ENCODE measurements at regions not wholly inside any gene's neighbourhood (a gene's known extent, or its start where the extent isn't known, plus 50 kb on each side); places are given as distances from the start of the nearest gene placed in this dataset.
"Not testable (repeated sequence)": the region's sequence is repeated elsewhere in the genome, so short reads cannot be mapped to it uniquely, and the experiment has no call there.

GRCh38 chr7:94311515-94311914 lies 83.2 kb upstream of the COL1A2 start:
- DNase-seq (ENCODE audit: low read depth in 2 of 2): no peak

DNA sequence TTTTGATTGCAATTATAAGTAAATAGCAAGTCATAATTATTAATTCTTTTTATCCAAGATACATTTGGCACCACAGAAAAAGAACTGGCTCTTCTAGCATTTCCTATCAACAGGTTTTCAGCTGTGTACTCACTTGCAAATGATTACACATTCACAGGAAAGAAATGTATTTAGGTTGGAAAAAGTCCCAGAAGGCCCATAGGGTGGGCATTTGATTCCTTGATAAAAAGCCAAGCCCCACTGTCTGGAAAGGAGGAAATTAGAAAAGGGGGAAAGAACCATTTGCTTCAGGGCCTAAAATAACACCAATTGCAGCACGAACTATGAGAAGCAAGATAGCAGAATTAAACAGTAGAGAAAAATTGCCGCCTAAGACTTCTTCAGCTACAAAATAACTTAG lies 80.8 kb upstream of the COL1A2 start:
- no peak for DNase-seq (ENCODE audit: low read depth in 2 of 2)

GRCh38 chr7:94314413-94315410 lies 80.0 kb upstream of the COL1A2 start:
- DNase-seq (ENCODE audit: low read depth in 2 of 2): no peak

- not testable (repeated sequence) for DNase-seq (ENCODE audit: low read depth in 2 of 2)
Measured at GRCh38 chr7:94321138-94321537, 73.6 kb upstream of the COL1A2 start.

DNA sequence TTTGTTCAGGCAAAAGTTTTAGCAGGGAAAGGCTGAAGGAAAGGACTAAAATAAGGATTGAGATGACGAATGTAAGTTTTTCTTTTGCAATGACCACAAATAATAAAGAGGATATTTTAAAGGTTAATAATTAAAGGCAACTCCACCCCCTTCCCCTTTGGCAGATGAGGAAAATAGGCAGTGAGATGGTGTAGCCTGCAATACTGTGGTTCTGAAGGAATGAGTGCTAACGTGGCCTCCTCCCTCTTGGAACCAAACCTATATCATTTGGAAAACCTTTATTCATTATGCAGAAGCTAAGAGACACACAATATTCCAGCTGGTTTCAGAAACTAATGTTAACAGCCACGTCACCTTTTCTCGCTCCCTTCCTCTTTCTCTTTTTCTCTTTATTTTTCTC lies 70.9 kb upstream of the COL1A2 start:
- no peak for DNase-seq (ENCODE audit: low read depth in 2 of 2)

DNA sequence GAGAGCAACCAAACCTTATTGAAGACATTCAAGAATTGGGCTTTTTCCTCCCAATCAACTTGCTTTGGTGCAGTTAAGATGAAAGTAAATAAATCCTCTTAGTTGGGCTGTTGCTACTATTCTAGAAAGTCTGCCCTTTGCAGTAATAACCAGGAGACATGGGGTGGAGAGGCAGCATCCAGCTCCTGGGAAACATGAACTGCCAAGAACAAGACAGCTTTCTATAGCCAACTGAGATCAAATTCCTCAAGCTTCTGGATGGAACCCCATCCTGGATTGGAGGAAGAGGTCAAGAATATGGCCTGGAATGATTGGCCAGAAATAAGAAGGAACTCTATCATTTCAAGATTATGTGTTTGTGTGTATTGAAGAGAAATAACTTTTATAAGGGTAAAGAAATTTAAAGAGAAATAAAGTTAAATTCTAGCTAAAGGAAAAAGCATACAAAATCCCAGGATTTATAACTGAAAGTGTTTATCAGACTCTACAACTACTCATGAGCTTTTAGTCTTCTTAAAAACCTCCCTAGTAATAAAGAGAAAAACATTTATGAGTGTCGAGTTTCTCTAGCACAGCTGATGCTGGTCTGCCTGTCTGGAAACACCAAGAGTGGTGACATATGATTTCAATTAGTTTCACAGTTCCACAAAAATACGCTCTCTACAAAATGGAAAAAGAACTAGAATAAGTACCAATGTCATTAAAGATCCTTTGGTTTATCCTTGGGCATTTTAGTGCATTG lies 70.1 kb upstream of the COL1A2 start:
- no peak for DNase-seq (ENCODE audit: low read depth in 2 of 2)

GRCh38 chr7:94325122-94325475 lies 69.6 kb upstream of the COL1A2 start:
- no peak for DNase-seq (ENCODE audit: low read depth in 2 of 2)

DNA sequence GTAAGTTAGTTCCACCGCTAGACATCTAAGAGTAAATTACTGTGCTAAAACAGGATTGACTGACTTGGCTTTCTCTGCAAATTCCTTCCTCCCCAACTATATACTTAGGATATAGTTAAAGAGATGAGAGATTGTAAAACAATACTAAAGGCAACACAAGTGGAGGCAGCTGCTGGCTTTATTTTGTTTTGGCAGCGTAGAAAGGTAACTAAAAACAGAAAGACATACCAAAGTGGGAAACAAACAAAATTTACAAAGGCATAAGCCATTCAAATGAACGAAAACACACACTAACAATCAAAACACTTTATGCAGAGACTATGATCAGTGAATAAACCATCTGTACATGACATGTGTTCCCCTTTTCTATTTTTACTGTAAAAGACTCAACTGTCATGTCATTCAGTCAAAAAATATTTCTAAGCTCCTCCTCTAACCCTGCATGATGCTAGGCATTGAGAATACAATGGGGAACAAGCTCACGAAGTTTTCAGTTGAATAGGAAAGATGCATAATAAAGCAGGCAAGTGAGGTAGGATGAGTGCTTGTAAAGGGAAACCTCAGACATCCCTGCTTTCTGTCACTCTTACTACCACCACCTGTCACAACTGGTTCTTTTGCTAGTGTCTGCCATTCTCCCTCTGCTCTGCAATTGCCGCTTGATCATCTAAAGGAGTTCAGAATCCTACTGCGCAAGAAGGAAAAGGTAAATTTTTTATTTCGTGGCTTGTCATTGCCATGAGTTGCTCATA lies 64.2 kb upstream of the COL1A2 start:
- no peak for DNase-seq (ENCODE audit: low read depth in 2 of 2)

DNA sequence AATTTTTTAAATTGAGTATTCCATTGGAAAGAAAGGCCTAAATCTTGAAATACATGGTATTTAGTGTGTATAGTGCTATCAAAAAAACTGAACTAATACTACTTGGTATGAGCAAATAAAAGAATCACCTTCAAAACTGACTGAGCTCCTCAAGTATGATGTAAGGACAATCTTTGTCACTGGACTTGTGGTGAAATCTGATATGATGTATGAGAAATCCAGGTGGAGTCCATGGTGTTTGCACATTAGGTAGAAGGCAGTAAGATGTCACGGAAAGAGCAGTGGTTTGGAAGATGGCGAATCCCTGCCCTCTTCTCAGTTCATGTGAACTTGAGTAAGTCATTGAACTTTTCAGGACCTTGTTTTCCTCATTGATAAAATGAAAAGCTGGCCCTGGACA lies 62.1 kb upstream of the COL1A2 start:
- DNase-seq (ENCODE audit: low read depth in 2 of 2): no peak

- no peak for DNase-seq (ENCODE audit: low read depth in 2 of 2)
Measured at GRCh38 chr7:94333810-94334209, 60.9 kb upstream of the COL1A2 start.

GRCh38 chr7:94335586-94335985 lies 59.1 kb upstream of the COL1A2 start:
- DNase-seq (ENCODE audit: low read depth in 2 of 2): no peak

DNA sequence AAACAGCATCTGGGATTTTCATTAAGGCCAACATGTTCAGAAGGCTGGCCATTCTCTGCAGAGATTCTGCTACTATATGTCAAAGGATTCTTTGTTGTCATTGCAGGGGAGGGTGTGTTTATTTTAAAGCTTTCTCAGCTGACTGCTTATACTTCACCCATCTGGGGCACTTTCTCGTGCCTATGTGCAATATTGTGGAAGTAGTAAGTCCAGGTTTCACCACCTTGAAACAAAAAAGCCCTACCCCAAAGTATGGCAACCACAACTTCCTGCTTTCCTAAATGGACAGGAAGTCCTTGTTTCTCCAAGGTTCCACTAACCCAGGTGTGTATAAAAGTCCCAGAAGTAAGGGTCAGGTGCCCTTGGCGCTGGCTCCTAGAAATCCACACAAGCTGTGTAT lies 58.7 kb upstream of the COL1A2 start:
- DNase-seq (ENCODE audit: low read depth in 2 of 2): no peak

- DNase-seq (ENCODE audit: low read depth in 2 of 2): no peak
Measured at GRCh38 chr7:94338921-94339371, 55.7 kb upstream of the COL1A2 start.

DNA sequence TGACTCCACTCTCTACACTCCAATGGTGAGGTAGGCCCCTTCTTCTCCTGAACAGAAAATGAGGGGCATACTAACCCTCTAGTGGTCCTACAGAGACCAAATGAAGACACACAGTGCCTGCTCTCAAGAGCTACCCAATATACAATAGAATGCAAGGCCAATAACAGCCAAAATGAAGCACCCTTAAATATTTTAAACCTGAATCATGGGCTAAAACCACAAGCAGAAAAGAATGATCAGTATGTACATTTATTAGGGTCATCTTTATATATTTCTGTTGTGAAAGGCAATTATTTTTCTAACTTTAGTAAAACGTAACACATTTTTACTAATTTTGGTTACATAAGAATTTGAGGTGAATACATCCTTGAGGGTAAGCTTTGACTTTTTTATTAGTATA lies 49.9 kb upstream of the COL1A2 start:
- DNase-seq (ENCODE audit: low read depth in 2 of 2): no peak

All from stimulated activated CD8-positive, alpha-beta memory T cell treated with anti-CD3 and anti-CD28 coated beads, Interleukin-7, amount 100 ng/mL, for 1 hour (primary cell).